PC-3 (cell line): ENCODE measurements at regions not wholly inside any gene's neighbourhood (a gene's known extent, or its start where the extent isn't known, plus 50 kb on each side); places are given as distances from the start of the nearest gene placed in this dataset.

Experiments used
- ATAC-seq: fragments of 200-7000 bp; cut with Tn5 transposase; 2 replicates; pipeline ENCODE4 v1.9.1; 2020; ENCODE audit warnings: mild to moderate bottlenecking, moderate library complexity
- BruUV-seq: library from RNA; stranded (reverse); fragments of 400-500 nt; replicated peaks from 2 replicates; lab custom pipeline; 2021; lab: Mats Ljungman, UMichigan
- CTCF ChIA-PET: fragments of 300-600 bp; sonication (Branson Sonifier 250); formaldehyde crosslinking; loops from one replicate; lab custom pipeline; 2022; ENCODE audit warnings: antibody characterized with exemption; lab: Charles Lee
- POLR2A ChIA-PET: fragments of 300-600 bp; sonication (Branson Sonifier 250); formaldehyde crosslinking; loops from one replicate; lab custom pipeline; 2022; ENCODE audit warnings: antibody characterized with exemption; ENCODE audit not compliant: unreplicated experiment; lab: Charles Lee
- DNase-seq: peaks from one replicate; pipeline ENCODE4 v3.0.0-alpha.2; 2015
- H2AFZ ChIP-seq: fragments of 300-600 bp; sonication (generic); 2 replicates; pipeline ENCODE4 v1.6.0; 2016; ENCODE audit warnings: antibody characterized with exemption, low read length
- H3F3A ChIP-seq: fragments of 300-600 bp; sonication (generic); one replicate; pipeline ENCODE4 v1.6.0; 2017; ENCODE audit warnings: antibody characterized with exemption, low read length, control low read depth, mild to moderate bottlenecking; ENCODE audit not compliant: unreplicated experiment
- H3K27ac ChIP-seq: fragments of 300-600 bp; sonication (generic); 2 replicates; pipeline ENCODE4 v1.5.1; 2016; ENCODE audit warnings: mild to moderate bottlenecking, low read length
- H3K27me3 ChIP-seq: fragments of 300-600 bp; sonication (generic); 2 replicates; pipeline ENCODE4 v1.6.1; 2016; ENCODE audit warnings: low read length, mixed read lengths
- H3K36me3 ChIP-seq: fragments of 300-600 bp; sonication (generic); 2 replicates; pipeline ENCODE4 v1.6.1; 2016; ENCODE audit warnings: low read depth, mixed run types, low read length, mixed read lengths
- H3K4me1 ChIP-seq: fragments of 300-600 bp; sonication (generic); 2 replicates; pipeline ENCODE4 v1.5.1; 2016; ENCODE audit warnings: low read length; ENCODE audit not compliant: insufficient read depth
- H3K4me2 ChIP-seq: fragments of 300-600 bp; sonication (generic); 2 replicates; pipeline ENCODE4 v1.6.0; 2016; ENCODE audit warnings: low read length
- H3K4me3 ChIP-seq: fragments of 300-600 bp; sonication (generic); 2 replicates; pipeline ENCODE4 v1.5.1; 2016; ENCODE audit warnings: mild to moderate bottlenecking, low read length, mixed read lengths
- H3K79me2 ChIP-seq: fragments of 300-600 bp; sonication (generic); 2 replicates; pipeline ENCODE4 v1.6.1; 2017; ENCODE audit warnings: low read length, mixed read lengths
- H3K9ac ChIP-seq: fragments of 300-600 bp; sonication (generic); 2 replicates; pipeline ENCODE4 v1.6.0; 2016; ENCODE audit warnings: mild to moderate bottlenecking, low read length
- H3K9me2 ChIP-seq: fragments of 300-600 bp; sonication (generic); replicated peaks from 2 replicates; pipeline ENCODE4 v1.6.1; 2016; ENCODE audit warnings: mixed run types, low read length, mixed read lengths
- H3K9me3 ChIP-seq: fragments of 300-600 bp; sonication (generic); 2 replicates; pipeline ENCODE4 v1.6.1; 2016; ENCODE audit warnings: low read length, mixed read lengths
- H4K20me1 ChIP-seq: fragments of 300-600 bp; sonication (generic); 2 replicates; pipeline ENCODE4 v1.6.1; 2016; ENCODE audit warnings: low read length, mixed read lengths
- EZH2 ChIP-seq: fragments of 300-600 bp; sonication (generic); IDR thresholded peaks from one replicate; pipeline ENCODE4 v1.6.1; 2017; ENCODE audit warnings: antibody characterized with exemption, mild to moderate bottlenecking, low read length; ENCODE audit not compliant: unreplicated experiment
- EZH2phosphoT487 ChIP-seq: fragments of 300-600 bp; sonication (generic); IDR thresholded peaks from 2 replicates; pipeline ENCODE4 v1.6.1; 2018; ENCODE audit warnings: mild to moderate bottlenecking, antibody characterized with exemption, low read length, borderline replicate concordance
- intact Hi-C: fragments of 100-400 bp; cut with micrococcal nuclease; formaldehyde crosslinking; loops from 2 replicates; pipeline ENCODE4 v1.9.0; 2023
- TF ChIP-seq, protein P1 (sequence below): fragments of 300-600 bp; sonication (generic); conservative IDR thresholded peaks from 2 replicates; pipeline ENCODE4 v1.5.1; 2017; ENCODE audit warnings: antibody characterized with exemption, low read depth, mild to moderate bottlenecking, low read length

DNA sequence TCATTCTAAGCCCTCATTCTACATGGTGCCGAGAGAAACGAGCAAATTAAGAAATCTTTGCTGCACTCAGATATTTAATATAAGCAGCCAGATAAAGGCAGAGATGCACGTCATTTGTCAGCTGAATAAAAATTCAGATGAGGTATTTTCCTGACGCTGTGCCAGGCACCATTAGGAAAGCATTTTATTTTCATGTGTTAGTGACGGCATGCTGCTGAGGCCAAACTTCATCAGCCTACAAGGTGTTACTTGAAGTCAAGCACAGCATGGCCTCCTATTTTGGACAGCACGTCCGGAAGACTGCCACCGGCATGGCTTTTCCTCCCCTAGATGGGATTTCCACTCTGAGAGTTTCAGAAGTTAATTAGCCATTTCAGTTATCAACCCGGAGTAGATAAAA is 70.3 kb downstream of the IRX3 start:
- Histone ChIP-seq H3K27me3 (peaks cover 21% of the 10 kb centered on the region; the same call in 1 of the 2 replicates), H3K79me2 (no peaks in the 10 kb centered on the region), H4K20me1 (no peaks in the 10 kb centered on the region), H3K27ac (no peak overlapping the region), H3K36me3 (no peaks in the 10 kb centered on the region), H3K4me3 (no peak overlapping the region), H3K9me3 (no peaks in the 10 kb centered on the region), H3K4me2 (no peak overlapping the region), H3K9ac (no peak overlapping the region), H3F3A (no peaks in the 10 kb centered on the region), H2AFZ (no peak overlapping the region), H3K9me2 (no peaks in the 10 kb centered on the region), H3K4me1 (no peaks in the 10 kb centered on the region)
- ATAC-seq = no peak
- intact Hi-C loops = no loop called here
- no peak for DNase-seq
- POLR2A ChIA-PET = no interaction called here
- BruUV-seq = no TSS peak
- CTCF ChIA-PET = no interaction called here
- TF ChIP-seq, protein P1, sequence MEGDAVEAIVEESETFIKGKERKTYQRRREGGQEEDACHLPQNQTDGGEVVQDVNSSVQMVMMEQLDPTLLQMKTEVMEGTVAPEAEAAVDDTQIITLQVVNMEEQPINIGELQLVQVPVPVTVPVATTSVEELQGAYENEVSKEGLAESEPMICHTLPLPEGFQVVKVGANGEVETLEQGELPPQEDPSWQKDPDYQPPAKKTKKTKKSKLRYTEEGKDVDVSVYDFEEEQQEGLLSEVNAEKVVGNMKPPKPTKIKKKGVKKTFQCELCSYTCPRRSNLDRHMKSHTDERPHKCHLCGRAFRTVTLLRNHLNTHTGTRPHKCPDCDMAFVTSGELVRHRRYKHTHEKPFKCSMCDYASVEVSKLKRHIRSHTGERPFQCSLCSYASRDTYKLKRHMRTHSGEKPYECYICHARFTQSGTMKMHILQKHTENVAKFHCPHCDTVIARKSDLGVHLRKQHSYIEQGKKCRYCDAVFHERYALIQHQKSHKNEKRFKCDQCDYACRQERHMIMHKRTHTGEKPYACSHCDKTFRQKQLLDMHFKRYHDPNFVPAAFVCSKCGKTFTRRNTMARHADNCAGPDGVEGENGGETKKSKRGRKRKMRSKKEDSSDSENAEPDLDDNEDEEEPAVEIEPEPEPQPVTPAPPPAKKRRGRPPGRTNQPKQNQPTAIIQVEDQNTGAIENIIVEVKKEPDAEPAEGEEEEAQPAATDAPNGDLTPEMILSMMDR = no peak
- TF ChIP-seq EZH2 = no peak
- TF ChIP-seq EZH2phosphoT487 = no peak

DNA sequence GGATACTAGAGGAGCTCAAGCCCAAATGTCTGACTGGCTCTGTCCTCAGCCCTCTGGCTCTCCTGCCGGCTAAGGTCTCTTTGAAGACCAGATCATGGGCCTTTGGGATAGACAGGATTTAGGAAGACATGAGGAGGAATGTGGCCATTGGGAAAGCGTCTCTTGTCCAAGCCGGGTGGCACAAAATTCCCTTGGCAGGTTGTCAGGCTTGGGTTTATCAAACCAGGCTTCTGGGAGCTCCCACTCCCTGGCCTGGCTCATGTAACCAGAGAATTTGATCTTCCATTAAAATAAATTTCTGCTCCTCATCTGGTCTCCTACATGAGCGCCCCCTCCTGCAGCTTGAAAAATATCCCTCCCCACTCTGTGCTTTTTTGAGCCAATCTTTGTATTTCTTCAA is 71.1 kb downstream of the IRX3 start:
- no TSS peak for BruUV-seq
- Histone ChIP-seq H3K27me3 (peaks cover 21% of the 10 kb centered on the region; the same call in 1 of the 2 replicates), H3K36me3 (no peaks in the 10 kb centered on the region), H4K20me1 (no peaks in the 10 kb centered on the region), H3K27ac (no peak overlapping the region), H3K79me2 (no peaks in the 10 kb centered on the region), H3F3A (no peaks in the 10 kb centered on the region), H3K9me2 (no peaks in the 10 kb centered on the region), H3K4me1 (no peaks in the 10 kb centered on the region), H2AFZ (no peak overlapping the region), H3K9ac (no peak overlapping the region), H3K4me3 (no peak overlapping the region), H3K9me3 (no peaks in the 10 kb centered on the region), H3K4me2 (no peak overlapping the region)
- ChIA-PET CTCF (no interaction called here), POLR2A (no interaction called here)
- DNase-seq (no peak), ATAC-seq (no peak)
- TF ChIP-seq EZH2phosphoT487 = no peak
- TF ChIP-seq, protein P1 = no peak
- TF ChIP-seq EZH2 = no peak
- intact Hi-C loops = no loop called here

GRCh38 chr16:54213322-54213721 is 73.3 kb downstream of the IRX3 start:
- no peak for DNase-seq
- H2AFZ ChIP-seq = no peak overlapping the region
- H3K4me2 ChIP-seq = no peak overlapping the region
- TF ChIP-seq EZH2 (no peak), EZH2phosphoT487 (no peak)
- TF ChIP-seq, protein P1 = no peak
- no peak overlapping the region for H3K9ac ChIP-seq
- H3K9me2 ChIP-seq = no peaks in the 10 kb centered on the region
- POLR2A ChIA-PET = no interaction called here
- no peaks in the 10 kb centered on the region for H3K36me3 ChIP-seq
- no peaks in the 10 kb centered on the region for H3K9me3 ChIP-seq
- no peaks in the 10 kb centered on the region for H3F3A ChIP-seq
- H3K27ac ChIP-seq = no peak overlapping the region
- CTCF ChIA-PET = no interaction called here
- intact Hi-C loops = no loop called here
- no TSS peak for BruUV-seq
- H3K79me2 ChIP-seq = no peaks in the 10 kb centered on the region
- no peaks in the 10 kb centered on the region for H4K20me1 ChIP-seq
- no peak overlapping the region for H3K4me3 ChIP-seq
- peaks cover 21% of the 10 kb centered on the region; the same call in 1 of the 2 replicates for H3K27me3 ChIP-seq
- no peaks in the 10 kb centered on the region for H3K4me1 ChIP-seq
- ATAC-seq = no peak
